Stimulated activated CD8-positive, alpha-beta memory T cell treated with anti-CD3 and anti-CD28 coated beads, Interleukin-15, amount 100 ng/mL, for 24 hours (primary cell): ENCODE measurements at regions not wholly inside any gene's neighbourhood (a gene's known extent, or its start where the extent isn't known, plus 50 kb on each side); places are given as distances from the start of the nearest gene placed in this dataset.
A peak's percentile ranks its signal among the peaks of the same experiment; 100 is the strongest.

Experiments
- DNase-seq: peaks from one replicate; pipeline ENCODE4 v3.0.0-alpha.2; 2020; ENCODE audit warnings: low read depth

GRCh38 chr2:118321432-118322105 is 233.3 kb downstream of the INSIG2 start:
- no peak for DNase-seq

GRCh38 chr2:118320658-118321057 is 232.4 kb downstream of the INSIG2 start:
- DNase-seq = no peak

GRCh38 chr2:118320196-118320595 is 231.9 kb downstream of the INSIG2 start:
- no peak for DNase-seq

- DNase-seq = no peak
These were observed 231.0 kb downstream of the INSIG2 start for GRCh38 chr2:118319271-118319684.

- DNase-seq = no peak
These were observed 227.3 kb downstream of the INSIG2 start for GRCh38 chr2:118315606-118316005.

GRCh38 chr2:118312969-118313756 is 224.9 kb downstream of the INSIG2 start:
- DNase-seq = no peak

GRCh38 chr2:118310681-118311429 is 222.6 kb downstream of the INSIG2 start:
- no peak for DNase-seq

- DNase-seq = peak; percentile 31
These were observed 221.8 kb downstream of the INSIG2 start for GRCh38 chr2:118309946-118310680.

- DNase-seq = no peak
These were observed 221.1 kb downstream of the INSIG2 start for GRCh38 chr2:118309257-118309945.

- DNase-seq = no peak
These were observed 219.6 kb downstream of the INSIG2 start for GRCh38 chr2:118307864-118308263.

- no peak for DNase-seq
These were observed 213.0 kb downstream of the INSIG2 start for GRCh38 chr2:118301248-118301647.

GRCh38 chr2:118300832-118301231 is 212.6 kb downstream of the INSIG2 start:
- no peak for DNase-seq

- DNase-seq = no peak
These were observed 208.4 kb downstream of the INSIG2 start for GRCh38 chr2:118296663-118297062.

GRCh38 chr2:118295592-118296390 is 207.5 kb downstream of the INSIG2 start:
- no peak for DNase-seq

- DNase-seq = no peak
These were observed 205.8 kb downstream of the INSIG2 start for GRCh38 chr2:118294063-118294462.

GRCh38 chr2:118292991-118293390 is 204.7 kb downstream of the INSIG2 start:
- DNase-seq = no peak

- DNase-seq = no peak
These were observed 203.1 kb downstream of the INSIG2 start for GRCh38 chr2:118291251-118291880.

- no peak for DNase-seq
These were observed 202.4 kb downstream of the INSIG2 start for GRCh38 chr2:118290411-118291250.

- DNase-seq = no peak
These were observed 190.7 kb downstream of the INSIG2 start for GRCh38 chr2:118279005-118279404.
